H9 (cell line): ENCODE measurements at regions not wholly inside any gene's neighbourhood (a gene's known extent, or its start where the extent isn't known, plus 50 kb on each side); places are given as distances from the start of the nearest gene placed in this dataset.

Experiments used
- DNase-seq: peaks from one replicate; pipeline ENCODE4 v3.0.0-alpha.2; 2017
- H2AFZ ChIP-seq: one replicate; pipeline ENCODE4 v1.6.1; 2013; ENCODE audit warnings: mild to moderate bottlenecking, low read length, control low read depth, moderate library complexity
- H2AK5ac ChIP-seq: 2 replicates; pipeline ENCODE4 v1.6.1; 2013; ENCODE audit warnings: low read length, control low read depth, mixed read lengths; ENCODE audit not compliant: insufficient read length
- H2BK120ac ChIP-seq: one replicate; pipeline ENCODE4 v1.6.1; 2013; ENCODE audit warnings: low read depth, mild to moderate bottlenecking, low read length, control low read depth, inconsistent platforms; ENCODE audit not compliant: poor library complexity, severe bottlenecking
- H2BK12ac ChIP-seq: 2 replicates; pipeline ENCODE4 v1.6.1; 2013; ENCODE audit warnings: low read length, control low read depth, mixed read lengths, low read depth; ENCODE audit not compliant: insufficient read length
- H2BK15ac ChIP-seq: 2 replicates; pipeline ENCODE4 v1.6.1; 2013; ENCODE audit warnings: low read depth, low read length, control low read depth
- H2BK20ac ChIP-seq: one replicate; pipeline ENCODE4 v1.6.1; 2013; ENCODE audit warnings: low read depth, mild to moderate bottlenecking, low read length, control low read depth, inconsistent platforms; ENCODE audit not compliant: poor library complexity, severe bottlenecking
- H2BK5ac ChIP-seq: 2 replicates; pipeline ENCODE4 v1.6.1; 2013; ENCODE audit warnings: low read length, control low read depth, mixed read lengths; ENCODE audit not compliant: insufficient read length
- H3K14ac ChIP-seq: 2 replicates; pipeline ENCODE4 v1.6.1; 2013; ENCODE audit warnings: low read length, control low read depth; ENCODE audit not compliant: insufficient read depth
- H3K18ac ChIP-seq: 2 replicates; pipeline ENCODE4 v1.6.1; 2013; ENCODE audit warnings: low read depth, mild to moderate bottlenecking, mixed read lengths, low read length, control low read depth; ENCODE audit not compliant: insufficient read length
- H3K23ac ChIP-seq: 2 replicates; pipeline ENCODE4 v1.6.1; 2013; ENCODE audit warnings: low read length, control low read depth, mixed read lengths, low read depth; ENCODE audit not compliant: insufficient read length
- H3K23me2 ChIP-seq: 2 replicates; pipeline ENCODE4 v1.6.1; 2013; ENCODE audit warnings: low read depth, mild to moderate bottlenecking, mixed read lengths, low read length, control low read depth; ENCODE audit not compliant: insufficient read length, poor library complexity, severe bottlenecking
- H3K27ac ChIP-seq: 2 replicates; pipeline ENCODE4 v1.5.1; 2013; ENCODE audit warnings: low read length, control low read depth, mixed read lengths, low read depth; ENCODE audit not compliant: insufficient read length
- H3K27me3 ChIP-seq: 2 replicates; pipeline ENCODE4 v1.6.1; 2013; ENCODE audit warnings: low read length, control low read depth, inconsistent platforms; ENCODE audit not compliant: insufficient read depth
- H3K4ac ChIP-seq: 2 replicates; pipeline ENCODE4 v1.6.1; 2013; ENCODE audit warnings: low read depth, mild to moderate bottlenecking, control low read depth, inconsistent platforms, low read length, moderate library complexity
- H3K4me1 ChIP-seq: 2 replicates; pipeline ENCODE4 v1.6.1; 2013; ENCODE audit warnings: low read length, control low read depth, inconsistent platforms; ENCODE audit not compliant: insufficient read depth
- H3K4me2 ChIP-seq: 2 replicates; pipeline ENCODE4 v1.6.1; 2013; ENCODE audit warnings: low read length, control low read depth, mixed read lengths; ENCODE audit not compliant: insufficient read length, insufficient read depth
- H3K56ac ChIP-seq: 2 replicates; pipeline ENCODE4 v1.6.1; 2013; ENCODE audit warnings: low read depth, mild to moderate bottlenecking, mixed read lengths, low read length, control low read depth; ENCODE audit not compliant: insufficient read length
- H3K79me1 ChIP-seq: 2 replicates; pipeline ENCODE4 v1.6.1; 2013; ENCODE audit warnings: low read depth, mild to moderate bottlenecking, moderate library complexity, low read length, control low read depth, inconsistent platforms; ENCODE audit not compliant: insufficient read depth, poor library complexity, severe bottlenecking
- H3K79me2 ChIP-seq: 2 replicates; pipeline ENCODE4 v1.6.1; 2013; ENCODE audit warnings: low read length, control low read depth, inconsistent platforms; ENCODE audit not compliant: insufficient read depth
- H3K9ac ChIP-seq: 2 replicates; pipeline ENCODE4 v1.6.1; 2013; ENCODE audit warnings: low read length, control low read depth, mixed read lengths; ENCODE audit not compliant: insufficient read length; ENCODE audit errors: extremely low read depth
- H3K9me3 ChIP-seq: one replicate; pipeline ENCODE4 v1.6.1; 2013; ENCODE audit warnings: low read depth, low read length, inconsistent platforms; ENCODE audit not compliant: control insufficient read depth
- H3T11ph ChIP-seq: one replicate; pipeline ENCODE4 v1.6.1; 2013; ENCODE audit warnings: mild to moderate bottlenecking, low read length, control low read depth, inconsistent platforms
- H4K20me1 ChIP-seq: one replicate; pipeline ENCODE4 v1.6.1; 2013; ENCODE audit not compliant: control insufficient read depth, insufficient read length, insufficient read depth
- H4K5ac ChIP-seq: 2 replicates; pipeline ENCODE4 v1.6.1; 2013; ENCODE audit warnings: low read depth, mild to moderate bottlenecking, mixed read lengths, low read length, control low read depth; ENCODE audit not compliant: insufficient read length
- H4K8ac ChIP-seq: replicated peaks from 2 replicates; pipeline ENCODE4 v1.6.1; 2013; ENCODE audit warnings: low read length, control low read depth, mixed read lengths, low read depth; ENCODE audit not compliant: insufficient read length
- H4K91ac ChIP-seq: 2 replicates; pipeline ENCODE4 v1.6.1; 2013; ENCODE audit warnings: low read depth, mild to moderate bottlenecking, moderate library complexity, mixed read lengths, low read length, control low read depth; ENCODE audit not compliant: insufficient read length
- H3K27ac Mint-ChIP-seq, 3 experiments: 2 replicates in 2 of 3; 3 replicates in 1 of 3; pipeline ENCODE4 v1.8.0; 2020 to 2021; ENCODE audit warnings: mixed read lengths in 3 of 3, mild to moderate bottlenecking in 1 of 3, moderate library complexity in 1 of 3
- H3K27me3 Mint-ChIP-seq: 2 replicates; pipeline ENCODE4 v1.8.0; 2021; ENCODE audit warnings: low read depth, mild to moderate bottlenecking, moderate library complexity, mixed read lengths
- H3K36me3 Mint-ChIP-seq, 3 experiments: 2 replicates in 2 of 3; 3 replicates in 1 of 3; pipeline ENCODE4 v1.8.0; 2020 to 2021; ENCODE audit warnings: low read depth in 3 of 3, mixed read lengths in 3 of 3; ENCODE audit not compliant: insufficient read depth in 1 of 3
- H3K4me1 Mint-ChIP-seq, 2 experiments: 2 replicates each; pipeline ENCODE4 v1.8.0; 2020; ENCODE audit warnings: mixed read lengths in 2 of 2
- H3K4me3 Mint-ChIP-seq, 2 experiments: 2 replicates in 1 of 2; 3 replicates in 1 of 2; pipeline ENCODE4 v1.8.0; 2020 to 2021; ENCODE audit warnings: mild to moderate bottlenecking in 2 of 2, mixed read lengths in 2 of 2, moderate library complexity in 1 of 2
- H3K9me3 Mint-ChIP-seq, 2 experiments: 2 replicates in 1 of 2; 3 replicates in 1 of 2; pipeline ENCODE4 v1.8.0; 2020; ENCODE audit warnings: mild to moderate bottlenecking in 2 of 2, mixed read lengths in 2 of 2, moderate library complexity in 1 of 2
- WGBS: extraction: QIAGEN DNeasy Blood & Tissue Kit; methylation state at CpG from one replicate; pipeline ENCODE4 v1.1.7; 2013; ENCODE audit warnings: missing lambda C conversion rate, low lambda C conversion rate, mixed read lengths; ENCODE audit not compliant: insufficient read length; ENCODE audit errors: extremely low coverage; 5-methylcytosine and 5-hydroxymethylcytosine counted together
- TF ChIP-seq, protein P1 (sequence below): fragments of 200-600 bp; sonication (generic); conservative IDR thresholded peaks from 3 replicates; pipeline ENCODE4 v1.8.0; 2021; ENCODE audit warnings: antibody characterized with exemption, mild to moderate bottlenecking

DNA sequence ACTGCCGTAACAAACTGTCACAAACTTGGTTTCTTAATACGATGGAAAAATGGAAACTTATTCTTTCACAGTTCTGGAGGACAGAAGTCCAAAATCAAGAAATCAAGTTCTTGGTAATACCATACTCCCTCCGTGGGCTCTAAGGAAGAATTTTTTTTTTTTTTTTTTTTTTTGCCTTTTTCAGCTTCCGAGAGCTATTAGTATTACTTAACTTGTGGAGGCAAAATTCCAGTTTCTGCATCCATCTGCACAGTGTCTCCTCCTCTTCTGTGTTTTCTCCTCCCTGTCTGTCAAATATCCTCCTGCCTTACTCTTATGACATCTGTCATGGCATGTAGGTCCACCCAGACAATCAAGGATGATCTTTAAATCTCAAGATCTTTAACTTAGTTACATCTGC lies 426.6 kb downstream of the SPRY1 start:
- no CpG with 5 or more reads among the region's 4 CpGs for WGBS
- no peaks in the 10 kb centered on the region for H3K79me2 ChIP-seq
- H2BK15ac ChIP-seq = no peak overlapping the region
- H2AK5ac ChIP-seq = no peak overlapping the region
- no peak overlapping the region for H3T11ph ChIP-seq
- DNase-seq = no peak
- H3K27ac ChIP-seq = no peak overlapping the region
- peaks cover 0 to 22% (median 5%) of the 10 kb centered on the region in 3 experiments; a peak in 5 of 7 replicates for H3K36me3 Mint-ChIP-seq
- TF ChIP-seq, protein P1, sequence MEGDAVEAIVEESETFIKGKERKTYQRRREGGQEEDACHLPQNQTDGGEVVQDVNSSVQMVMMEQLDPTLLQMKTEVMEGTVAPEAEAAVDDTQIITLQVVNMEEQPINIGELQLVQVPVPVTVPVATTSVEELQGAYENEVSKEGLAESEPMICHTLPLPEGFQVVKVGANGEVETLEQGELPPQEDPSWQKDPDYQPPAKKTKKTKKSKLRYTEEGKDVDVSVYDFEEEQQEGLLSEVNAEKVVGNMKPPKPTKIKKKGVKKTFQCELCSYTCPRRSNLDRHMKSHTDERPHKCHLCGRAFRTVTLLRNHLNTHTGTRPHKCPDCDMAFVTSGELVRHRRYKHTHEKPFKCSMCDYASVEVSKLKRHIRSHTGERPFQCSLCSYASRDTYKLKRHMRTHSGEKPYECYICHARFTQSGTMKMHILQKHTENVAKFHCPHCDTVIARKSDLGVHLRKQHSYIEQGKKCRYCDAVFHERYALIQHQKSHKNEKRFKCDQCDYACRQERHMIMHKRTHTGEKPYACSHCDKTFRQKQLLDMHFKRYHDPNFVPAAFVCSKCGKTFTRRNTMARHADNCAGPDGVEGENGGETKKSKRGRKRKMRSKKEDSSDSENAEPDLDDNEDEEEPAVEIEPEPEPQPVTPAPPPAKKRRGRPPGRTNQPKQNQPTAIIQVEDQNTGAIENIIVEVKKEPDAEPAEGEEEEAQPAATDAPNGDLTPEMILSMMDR = no peak
- no peak overlapping the region for H3K9ac ChIP-seq
- no peak overlapping the region for H4K91ac ChIP-seq
- H4K20me1 ChIP-seq = no peaks in the 10 kb centered on the region
- H3K56ac ChIP-seq = no peak overlapping the region
- H3K27me3 Mint-ChIP-seq = no peaks in the 10 kb centered on the region
- no peaks in the 10 kb centered on the region for H3K9me3 ChIP-seq
- H2BK12ac ChIP-seq = no peak overlapping the region
- no peak overlapping the region for H3K18ac ChIP-seq
- H3K23ac ChIP-seq = no peak overlapping the region
- peaks cover 7 to 12% of the 10 kb centered on the region in 2 experiments for H3K4me1 Mint-ChIP-seq
- no peak overlapping the region for H3K4me3 Mint-ChIP-seq
- no peaks in the 10 kb centered on the region for H3K79me1 ChIP-seq
- H3K27ac Mint-ChIP-seq = no peak overlapping the region
- no peak overlapping the region for H4K5ac ChIP-seq
- no peak overlapping the region for H3K4ac ChIP-seq
- H3K27me3 ChIP-seq = no peaks in the 10 kb centered on the region
- H2BK120ac ChIP-seq = no peak overlapping the region
- no peak overlapping the region for H3K4me2 ChIP-seq
- H3K23me2 ChIP-seq = no peaks in the 10 kb centered on the region
- H2BK20ac ChIP-seq = no peak overlapping the region
- no peak overlapping the region for H2BK5ac ChIP-seq
- peaks cover 8 to 11% of the 10 kb centered on the region in 2 experiments for H3K9me3 Mint-ChIP-seq
- no peaks in the 10 kb centered on the region; the same call in 1 of the 2 replicates for H3K4me1 ChIP-seq
- no peak overlapping the region for H2AFZ ChIP-seq
- no peak overlapping the region for H3K14ac ChIP-seq
- H4K8ac ChIP-seq = no peak overlapping the region
